GM23248 (cell line): ENCODE measurements at regions not wholly inside any gene's neighbourhood (a gene's known extent, or its start where the extent isn't known, plus 50 kb on each side); places are given as distances from the start of the nearest gene placed in this dataset.

Source experiments
- DNase-seq: peaks from one replicate; pipeline ENCODE4 v3.0.0-alpha.2; 2015
- H2AFZ ChIP-seq: fragments of 200-600 bp; sonication (generic); 2 replicates; pipeline ENCODE4 v1.6.1; 2016; ENCODE audit warnings: antibody characterized with exemption
- H3F3A ChIP-seq: fragments of 200-600 bp; sonication (generic); 2 replicates; pipeline ENCODE4 v1.6.1; 2016; ENCODE audit warnings: mild to moderate bottlenecking, antibody characterized with exemption, mixed run types; ENCODE audit not compliant: insufficient read depth
- H3K27ac ChIP-seq: fragments of 200-600 bp; sonication (generic); 2 replicates; pipeline ENCODE4 v1.5.1; 2016; ENCODE audit warnings: mild to moderate bottlenecking
- H3K27me3 ChIP-seq: fragments of 200-600 bp; sonication (generic); replicated peaks from 2 replicates; pipeline ENCODE4 v1.6.1; 2016; ENCODE audit warnings: mild to moderate bottlenecking; ENCODE audit not compliant: insufficient read depth
- H3K36me3 ChIP-seq: fragments of 200-600 bp; sonication (generic); 2 replicates; pipeline ENCODE4 v1.6.1; 2016; ENCODE audit warnings: low read depth, mild to moderate bottlenecking
- H3K4me1 ChIP-seq: fragments of 200-600 bp; sonication (generic); 2 replicates; pipeline ENCODE4 v1.6.1; 2016; ENCODE audit warnings: mild to moderate bottlenecking; ENCODE audit not compliant: insufficient read depth
- H3K4me2 ChIP-seq: fragments of 200-600 bp; sonication (generic); one replicate; pipeline ENCODE4 v1.6.1; 2016; ENCODE audit warnings: mild to moderate bottlenecking; ENCODE audit not compliant: unreplicated experiment
- H3K4me3 ChIP-seq: fragments of 200-600 bp; sonication (generic); 2 replicates; pipeline ENCODE4 v1.5.1; 2016; ENCODE audit warnings: mild to moderate bottlenecking
- H3K79me2 ChIP-seq: fragments of 200-600 bp; sonication (generic); 2 replicates; pipeline ENCODE4 v1.6.1; 2016; ENCODE audit warnings: mild to moderate bottlenecking; ENCODE audit not compliant: insufficient read depth
- H3K9ac ChIP-seq: fragments of 200-600 bp; sonication (generic); 2 replicates; pipeline ENCODE4 v1.6.1; 2016; ENCODE audit warnings: mild to moderate bottlenecking
- H3K9me2 ChIP-seq: fragments of 200-600 bp; sonication (generic); 2 replicates; pipeline ENCODE4 v1.6.1; 2016; ENCODE audit warnings: mixed run types, mild to moderate bottlenecking, moderate library complexity; ENCODE audit not compliant: insufficient read depth
- H3K9me3 ChIP-seq: fragments of 200-600 bp; sonication (generic); one replicate; pipeline ENCODE4 v1.6.1; 2017; ENCODE audit warnings: low read depth
- H4K20me1 ChIP-seq: fragments of 200-600 bp; sonication (generic); 2 replicates; pipeline ENCODE4 v1.6.0; 2016; ENCODE audit not compliant: insufficient read depth
- EZH2 ChIP-seq: fragments of 200-600 bp; sonication (generic); IDR thresholded peaks from 2 replicates; pipeline ENCODE4 v1.6.1; 2018; ENCODE audit warnings: antibody characterized with exemption, mild to moderate bottlenecking; ENCODE audit not compliant: insufficient read depth, poor library complexity, severe bottlenecking
- EZH2phosphoT487 ChIP-seq: fragments of 200-600 bp; sonication (generic); IDR thresholded peaks from 2 replicates; pipeline ENCODE4 v1.6.1; 2018; ENCODE audit warnings: antibody characterized with exemption, moderate library complexity, mild to moderate bottlenecking, low read depth; ENCODE audit not compliant: insufficient read depth
- whole genome bisulfite sequencing, 2 experiments: methylation state at CpG; one replicate each; pipeline ENCODE4 v1.1.6; 2015 to 2017; ENCODE audit warnings: low lambda C conversion rate in 2 of 2, low coverage in 1 of 2; ENCODE audit errors: missing lambda C conversion rate in 2 of 2; 5-methylcytosine and 5-hydroxymethylcytosine counted together
- in situ Hi-C: fragments of 300-500 bp; cut with MboI; formaldehyde crosslinking; loops from 2 replicates; pipeline ENCODE4 v1.15.0; 2020

DNA sequence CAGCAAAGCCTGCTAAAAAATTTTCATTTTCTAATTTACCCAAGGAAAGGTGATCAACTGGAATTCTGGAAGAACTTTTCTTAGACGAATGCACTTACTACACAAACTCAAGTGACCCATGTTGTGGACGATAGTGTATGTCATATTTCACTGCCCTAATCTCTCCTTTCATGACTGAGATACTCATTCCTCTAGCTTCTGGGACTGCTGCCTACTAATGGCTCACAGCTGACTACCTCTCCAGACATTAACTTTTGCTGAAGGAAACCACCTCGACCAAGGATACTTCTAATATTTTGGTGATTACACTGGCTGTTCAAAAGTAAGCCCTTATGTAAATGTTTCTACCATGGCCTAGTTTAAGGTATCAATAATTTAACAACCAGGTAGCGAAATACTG, 959.9 kb upstream of the GHITM start:
- Histone ChIP-seq H3K36me3 (no peaks in the 10 kb centered on the region), H2AFZ (no peak overlapping the region), H3F3A (no peaks in the 10 kb centered on the region), H4K20me1 (no peaks in the 10 kb centered on the region), H3K4me3 (no peak overlapping the region), H3K9ac (no peak overlapping the region), H3K79me2 (no peaks in the 10 kb centered on the region), H3K9me2 (no peaks in the 10 kb centered on the region), H3K4me1 (no peaks in the 10 kb centered on the region), H3K4me2 (no peak overlapping the region), H3K27me3 (no peaks in the 10 kb centered on the region), H3K9me3 (no peaks in the 10 kb centered on the region), H3K27ac (no peak overlapping the region)
- TF ChIP-seq EZH2phosphoT487: no peak
- no peak for TF ChIP-seq EZH2
- DNase-seq: no peak
- 21 to 25% methylated on average over 4 of the region's 4 CpGs for WGBS, 2 experiments
- in situ Hi-C loops: no loop called here

- DNase-seq: no peak
- no peaks in the 10 kb centered on the region for H3K9me2 ChIP-seq
- H3K27me3 ChIP-seq: no peaks in the 10 kb centered on the region
- TF ChIP-seq EZH2phosphoT487 (no peak), EZH2 (no peak)
- no peak overlapping the region for H3K4me3 ChIP-seq
- no peak overlapping the region for H3K9ac ChIP-seq
- no peak overlapping the region for H3K27ac ChIP-seq
- no peak overlapping the region for H3K4me2 ChIP-seq
- H3K4me1 ChIP-seq: no peaks in the 10 kb centered on the region
- 20 to 33% methylated on average over 2 of the region's 2 CpGs for WGBS, 2 experiments
- H3K79me2 ChIP-seq: no peaks in the 10 kb centered on the region
- H3K36me3 ChIP-seq: no peaks in the 10 kb centered on the region
- H2AFZ ChIP-seq: no peak overlapping the region
- no peaks in the 10 kb centered on the region for H3F3A ChIP-seq
- no peaks in the 10 kb centered on the region for H4K20me1 ChIP-seq
- no peaks in the 10 kb centered on the region for H3K9me3 ChIP-seq
- in situ Hi-C loops: no loop called here
Measured at GRCh38 chr10:83182076-83182475, 957.2 kb upstream of the GHITM start.

DNA sequence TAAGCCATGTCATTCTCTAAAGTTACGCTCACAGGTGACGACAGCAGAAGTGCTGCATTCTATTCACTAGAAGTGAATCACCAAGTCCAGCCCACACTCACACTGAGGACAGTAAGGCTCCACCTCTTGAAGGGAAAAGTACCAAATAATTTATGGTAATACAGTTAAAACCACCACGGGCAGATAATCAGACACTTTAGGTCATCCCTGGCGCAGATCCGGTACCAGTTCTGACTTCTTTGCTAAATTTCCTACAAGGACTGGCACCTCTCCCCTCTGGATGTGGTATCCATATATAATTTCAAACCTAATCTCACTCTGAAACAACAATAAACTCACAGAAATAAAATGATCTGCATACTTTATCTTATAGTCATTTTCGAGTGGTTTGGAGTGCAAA, 954.7 kb upstream of the GHITM start:
- H3K4me2 ChIP-seq: no peak overlapping the region
- H3K36me3 ChIP-seq: no peaks in the 10 kb centered on the region
- no peak overlapping the region for H2AFZ ChIP-seq
- H3K27ac ChIP-seq: no peak overlapping the region
- H4K20me1 ChIP-seq: no peaks in the 10 kb centered on the region
- no peak for DNase-seq
- WGBS, 2 experiments: 28 to 37% methylated on average over 6 of the region's 6 CpGs
- H3K4me3 ChIP-seq: no peak overlapping the region
- in situ Hi-C loops: no loop called here
- no peaks in the 10 kb centered on the region for H3F3A ChIP-seq
- no peaks in the 10 kb centered on the region for H3K9me2 ChIP-seq
- no peaks in the 10 kb centered on the region for H3K27me3 ChIP-seq
- no peaks in the 10 kb centered on the region for H3K9me3 ChIP-seq
- no peaks in the 10 kb centered on the region for H3K79me2 ChIP-seq
- TF ChIP-seq EZH2 (no peak), EZH2phosphoT487 (no peak)
- no peak overlapping the region for H3K9ac ChIP-seq
- H3K4me1 ChIP-seq: no peaks in the 10 kb centered on the region

GRCh38 chr10:83190614-83191013, 948.7 kb upstream of the GHITM start:
- 16 to 19% methylated on average over 4 of the region's 4 CpGs for WGBS, 2 experiments
- H3K27me3 ChIP-seq: no peaks in the 10 kb centered on the region
- H3K9me3 ChIP-seq: no peaks in the 10 kb centered on the region
- TF ChIP-seq EZH2phosphoT487 (no peak), EZH2 (no peak)
- no peaks in the 10 kb centered on the region for H3K36me3 ChIP-seq
- no peaks in the 10 kb centered on the region for H4K20me1 ChIP-seq
- no peak overlapping the region for H3K27ac ChIP-seq
- no peak overlapping the region for H3K4me2 ChIP-seq
- no peaks in the 10 kb centered on the region for H3K9me2 ChIP-seq
- no peaks in the 10 kb centered on the region for H3K4me1 ChIP-seq
- no peaks in the 10 kb centered on the region for H3F3A ChIP-seq
- no peak overlapping the region for H2AFZ ChIP-seq
- in situ Hi-C loops: no loop called here
- no peak for DNase-seq
- H3K4me3 ChIP-seq: no peak overlapping the region
- H3K79me2 ChIP-seq: no peaks in the 10 kb centered on the region
- H3K9ac ChIP-seq: no peak overlapping the region

DNA sequence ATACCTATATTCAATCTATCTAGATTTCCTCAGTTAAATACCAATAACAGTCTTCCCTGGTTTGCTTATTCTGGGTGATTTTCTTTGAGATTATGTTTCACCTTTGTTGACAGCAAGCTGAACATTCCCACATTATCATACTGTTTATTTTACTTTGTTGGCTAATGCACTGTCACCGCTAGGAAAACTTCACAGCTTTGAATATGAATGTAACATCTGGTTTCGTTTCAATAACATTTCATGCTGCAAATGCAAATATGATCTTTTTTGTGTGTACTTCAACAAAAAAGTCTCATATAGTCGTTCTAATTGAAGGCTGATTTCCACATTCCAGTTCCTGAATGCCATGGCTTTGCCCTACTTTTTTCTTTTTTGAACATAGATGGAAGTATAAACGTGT, 946.3 kb upstream of the GHITM start:
- Histone ChIP-seq H3K9me2 (no peaks in the 10 kb centered on the region), H3K36me3 (no peaks in the 10 kb centered on the region), H2AFZ (no peak overlapping the region), H3K27ac (no peak overlapping the region), H3K27me3 (no peaks in the 10 kb centered on the region), H4K20me1 (no peaks in the 10 kb centered on the region), H3K4me3 (no peak overlapping the region), H3K9me3 (no peaks in the 10 kb centered on the region), H3K9ac (no peak overlapping the region), H3K4me1 (no peaks in the 10 kb centered on the region), H3K4me2 (no peak overlapping the region), H3K79me2 (no peaks in the 10 kb centered on the region), H3F3A (no peaks in the 10 kb centered on the region)
- in situ Hi-C loops: no loop called here
- TF ChIP-seq EZH2phosphoT487: no peak
- TF ChIP-seq EZH2: no peak
- DNase-seq: no peak
- 1 to 2% methylated on average over 4 of the region's 4 CpGs for WGBS, 2 experiments
